WTC11 (cell line): ENCODE measurements at regions not wholly inside any gene's neighbourhood (a gene's known extent, or its start where the extent isn't known, plus 50 kb on each side); places are given as distances from the start of the nearest gene placed in this dataset.

ENCODE experiments used
- ATAC-seq: fragments of 200-7000 bp; cut with Tn5 transposase; 2 replicates; pipeline ENCODE4 v1.10.0; 2021; ENCODE audit warnings: mild to moderate bottlenecking, moderate library complexity
- CTCF ChIA-PET: fragments of 300-600 bp; sonication (Branson Sonifier 250); formaldehyde crosslinking; loops from one replicate; lab custom pipeline; 2021; ENCODE audit warnings: antibody characterized with exemption; lab: Charles Lee
- POLR2A ChIA-PET: fragments of 350-600 bp; sonication (Branson Sonifier 250); formaldehyde crosslinking; loops from one replicate; lab custom pipeline; 2021; ENCODE audit warnings: antibody characterized with exemption; lab: Charles Lee
- DNase-seq: peaks from one replicate; pipeline ENCODE4 v3.0.0; 2021; ENCODE audit warnings: low spot score
- H3K27ac Mint-ChIP-seq: 2 replicates; pipeline ENCODE4 v1.8.0; 2021; ENCODE audit warnings: mixed read lengths
- H3K27me3 Mint-ChIP-seq: 2 replicates; pipeline ENCODE4 v1.8.0; 2021; ENCODE audit warnings: low read depth, mild to moderate bottlenecking, moderate library complexity, mixed read lengths
- H3K36me3 Mint-ChIP-seq: 2 replicates; pipeline ENCODE4 v1.8.0; 2021; ENCODE audit warnings: mixed read lengths
- H3K4me1 Mint-ChIP-seq: 2 replicates; pipeline ENCODE4 v1.8.0; 2022; ENCODE audit warnings: mixed read lengths
- H3K4me3 Mint-ChIP-seq: 2 replicates; pipeline ENCODE4 v1.8.0; 2021; ENCODE audit warnings: mild to moderate bottlenecking, moderate library complexity, mixed read lengths
- H3K9me3 Mint-ChIP-seq: 2 replicates; pipeline ENCODE4 v1.8.0; 2021; ENCODE audit warnings: mixed read lengths
- CREB1 ChIP-seq: sonication (generic); formaldehyde crosslinking; IDR thresholded peaks from 2 replicates; pipeline ENCODE4 v1.8.0; 2023; ENCODE audit warnings: mild to moderate bottlenecking, missing genetic modification reagents
- CREM ChIP-seq: sonication (generic); formaldehyde crosslinking; IDR thresholded peaks from 2 replicates; pipeline ENCODE4 v1.8.1; 2022; ENCODE audit warnings: mild to moderate bottlenecking, missing genetic modification reagents, moderate library complexity
- ELF4 ChIP-seq: sonication (generic); formaldehyde crosslinking; IDR thresholded peaks from 2 replicates; pipeline ENCODE4 v1.8.1; 2022; ENCODE audit warnings: low read depth, mild to moderate bottlenecking, moderate library complexity, missing genetic modification reagents
- EMX1 ChIP-seq: fragments of 250-450 bp; sonication (Bioruptor Pico); IDR thresholded peaks from 2 replicates; pipeline ENCODE4 v1.8.0; 2021; ENCODE audit warnings: mild to moderate bottlenecking
- ETV6 ChIP-seq: sonication (generic); formaldehyde crosslinking; IDR thresholded peaks from 2 replicates; pipeline ENCODE4 v1.8.1; 2022; ENCODE audit warnings: mild to moderate bottlenecking, missing genetic modification reagents
- FOXJ3 ChIP-seq: sonication (generic); formaldehyde crosslinking; IDR thresholded peaks from 2 replicates; pipeline ENCODE4 v1.9.0; 2021; ENCODE audit warnings: missing genetic modification reagents, mild to moderate bottlenecking, borderline replicate concordance
- GTF2I ChIP-seq: fragments of 250-450 bp; sonication (Bioruptor Pico); conservative IDR thresholded peaks from 2 replicates; pipeline ENCODE4 v1.4.0; 2021; ENCODE audit warnings: mild to moderate bottlenecking
- JAZF1 ChIP-seq: fragments of 250-450 bp; sonication (Bioruptor Pico); IDR thresholded peaks from 2 replicates; pipeline ENCODE4 v1.9.0; 2021; ENCODE audit warnings: moderate library complexity, mild to moderate bottlenecking, inconsistent platforms
- JUN ChIP-seq: sonication (generic); formaldehyde crosslinking; IDR thresholded peaks from 2 replicates; pipeline ENCODE4 v1.8.0; 2023; ENCODE audit warnings: mild to moderate bottlenecking, missing genetic modification reagents
- NFYB ChIP-seq: sonication (generic); formaldehyde crosslinking; conservative IDR thresholded peaks from 2 replicates; pipeline ENCODE4 v1.8.0; 2022; ENCODE audit warnings: low read depth, missing genetic modification reagents
- NR2C2 ChIP-seq: sonication (generic); formaldehyde crosslinking; IDR thresholded peaks from 2 replicates; pipeline ENCODE4 v1.8.0; 2022; ENCODE audit warnings: mild to moderate bottlenecking, missing genetic modification reagents
- NR3C1 ChIP-seq: sonication (generic); formaldehyde crosslinking; conservative IDR thresholded peaks from 2 replicates; pipeline ENCODE4 v1.8.1; 2023; ENCODE audit warnings: low read depth, mild to moderate bottlenecking, missing genetic modification reagents
- TEAD1 ChIP-seq: sonication (generic); formaldehyde crosslinking; IDR thresholded peaks from 2 replicates; pipeline ENCODE4 v1.8.0; 2022; ENCODE audit warnings: mild to moderate bottlenecking, missing genetic modification reagents
- ZNF219 ChIP-seq: sonication (generic); formaldehyde crosslinking; IDR thresholded peaks from 2 replicates; pipeline ENCODE4 v1.8.0; 2023; ENCODE audit warnings: missing genetic modification reagents, mild to moderate bottlenecking, borderline replicate concordance
- ZNF423 ChIP-seq: fragments of 250-450 bp; sonication (Bioruptor Pico); IDR thresholded peaks from 2 replicates; pipeline ENCODE4 v2.1.2; 2022; ENCODE audit warnings: mild to moderate bottlenecking, moderate library complexity
- TF ChIP-seq, protein P1 (sequence below): sonication (generic); formaldehyde crosslinking; IDR thresholded peaks from 2 replicates; pipeline ENCODE4 v1.8.0; 2023; ENCODE audit warnings: missing genetic modification reagents, mild to moderate bottlenecking, borderline replicate concordance
- TF ChIP-seq, protein P2 (sequence below): sonication (generic); formaldehyde crosslinking; IDR thresholded peaks from 2 replicates; pipeline ENCODE4 v1.8.1; 2022; ENCODE audit warnings: low read depth, mild to moderate bottlenecking, moderate library complexity, missing genetic modification reagents, borderline replicate concordance
- TF ChIP-seq, protein P3 (sequence below): sonication (generic); formaldehyde crosslinking; IDR thresholded peaks from 2 replicates; pipeline ENCODE4 v1.8.0; 2022; ENCODE audit warnings: mild to moderate bottlenecking, missing genetic modification reagents
- TF ChIP-seq, protein P4 (sequence below): sonication (generic); formaldehyde crosslinking; IDR thresholded peaks from 2 replicates; pipeline ENCODE4 v1.8.0; 2022; ENCODE audit warnings: mild to moderate bottlenecking, missing genetic modification reagents
- TF ChIP-seq, protein P5 (sequence below): sonication (generic); formaldehyde crosslinking; IDR thresholded peaks from 2 replicates; pipeline ENCODE4 v1.8.1; 2023; ENCODE audit warnings: mild to moderate bottlenecking, missing genetic modification reagents, moderate library complexity
- TF ChIP-seq, protein P6 (sequence below): sonication (generic); formaldehyde crosslinking; conservative IDR thresholded peaks from 2 replicates; pipeline ENCODE4 v1.8.1; 2022; ENCODE audit warnings: mild to moderate bottlenecking, missing genetic modification reagents
- TF ChIP-seq, protein P7 (sequence below): sonication (generic); formaldehyde crosslinking; IDR thresholded peaks from 2 replicates; pipeline ENCODE4 v1.8.1; 2023; ENCODE audit warnings: mild to moderate bottlenecking, missing genetic modification reagents

DNA sequence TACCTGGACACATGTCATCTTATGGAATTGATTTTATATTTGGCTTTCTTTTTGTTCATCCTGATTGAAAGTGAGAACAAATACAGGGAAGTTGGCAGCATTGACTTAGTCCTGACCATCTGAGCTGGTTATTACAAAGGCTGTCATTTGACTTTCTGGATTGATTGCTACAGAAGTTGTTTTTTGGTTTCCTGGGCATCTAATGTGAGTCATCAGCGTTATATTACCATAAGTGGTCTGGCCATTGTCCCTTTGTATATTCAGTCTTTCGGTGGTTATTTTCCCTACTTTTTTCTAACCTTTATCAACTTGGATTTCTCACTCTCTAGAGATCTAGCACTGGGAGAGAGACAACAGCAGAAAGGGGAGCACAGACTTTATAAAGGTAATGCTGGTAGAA is 1646.5 kb downstream of the MRPL39 start:
- Mint-ChIP-seq H3K9me3 (peaks cover 22% of the 10 kb centered on the region), H3K4me3 (no peak overlapping the region), H3K27ac (no peak overlapping the region), H3K27me3 (no peaks in the 10 kb centered on the region; the same call in 1 of the 2 replicates), H3K36me3 (peaks cover 14% of the 10 kb centered on the region), H3K4me1 (no peaks in the 10 kb centered on the region)
- CTCF ChIA-PET: no interaction called here
- TF ChIP-seq JAZF1 (no peak), JUN (CRISPR knock-in tag) (no peak), GTF2I (CRISPR knock-in tag) (no peak), NFYB (no peak), TEAD1 (CRISPR knock-in tag) (no peak)
- POLR2A ChIA-PET: no interaction called here
- ATAC-seq: no peak
- no peak for DNase-seq

DNA sequence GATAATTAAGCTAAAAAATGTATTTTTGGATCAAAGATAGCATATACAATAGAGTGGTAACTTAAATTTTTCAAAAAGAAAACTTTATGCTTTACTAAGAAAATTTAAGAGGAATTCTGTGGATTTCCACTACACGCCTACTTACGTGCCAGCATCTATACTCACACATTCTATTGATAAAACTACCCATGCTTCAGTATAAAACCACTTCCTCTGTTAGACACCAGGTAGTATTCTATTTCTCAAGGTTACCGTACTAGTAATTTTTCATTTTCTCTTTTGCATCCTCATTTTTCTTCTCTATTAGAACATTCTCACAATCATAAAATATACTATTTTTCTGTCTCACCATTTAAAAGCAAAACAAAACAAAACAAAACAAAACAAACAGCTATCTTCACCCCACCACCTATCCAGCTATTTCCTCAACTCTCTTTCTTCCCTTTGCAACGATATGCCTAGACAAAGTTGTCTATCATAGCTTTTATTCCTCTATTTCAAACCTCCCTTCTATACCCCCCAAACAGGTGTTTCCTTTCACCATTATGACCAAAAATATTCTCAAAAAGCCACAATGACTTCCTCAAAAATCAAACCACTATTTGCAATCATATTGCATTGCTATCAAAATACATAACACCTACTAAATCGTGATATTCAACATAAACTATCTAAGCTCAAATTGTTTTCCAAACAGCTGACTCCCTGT is 1652.0 kb downstream of the MRPL39 start:
- ChIA-PET POLR2A (no interaction called here), CTCF (no interaction called here)
- H3K36me3 Mint-ChIP-seq: peaks cover 23% of the 10 kb centered on the region
- no peaks in the 10 kb centered on the region; the same call in 1 of the 2 replicates for H3K27me3 Mint-ChIP-seq
- no peaks in the 10 kb centered on the region for H3K4me1 Mint-ChIP-seq
- H3K9me3 Mint-ChIP-seq: peaks cover 43% of the 10 kb centered on the region
- no peak for DNase-seq
- no peak for ATAC-seq
- no peak overlapping the region for H3K27ac Mint-ChIP-seq
- no peak overlapping the region for H3K4me3 Mint-ChIP-seq
- TF ChIP-seq, protein P1, sequence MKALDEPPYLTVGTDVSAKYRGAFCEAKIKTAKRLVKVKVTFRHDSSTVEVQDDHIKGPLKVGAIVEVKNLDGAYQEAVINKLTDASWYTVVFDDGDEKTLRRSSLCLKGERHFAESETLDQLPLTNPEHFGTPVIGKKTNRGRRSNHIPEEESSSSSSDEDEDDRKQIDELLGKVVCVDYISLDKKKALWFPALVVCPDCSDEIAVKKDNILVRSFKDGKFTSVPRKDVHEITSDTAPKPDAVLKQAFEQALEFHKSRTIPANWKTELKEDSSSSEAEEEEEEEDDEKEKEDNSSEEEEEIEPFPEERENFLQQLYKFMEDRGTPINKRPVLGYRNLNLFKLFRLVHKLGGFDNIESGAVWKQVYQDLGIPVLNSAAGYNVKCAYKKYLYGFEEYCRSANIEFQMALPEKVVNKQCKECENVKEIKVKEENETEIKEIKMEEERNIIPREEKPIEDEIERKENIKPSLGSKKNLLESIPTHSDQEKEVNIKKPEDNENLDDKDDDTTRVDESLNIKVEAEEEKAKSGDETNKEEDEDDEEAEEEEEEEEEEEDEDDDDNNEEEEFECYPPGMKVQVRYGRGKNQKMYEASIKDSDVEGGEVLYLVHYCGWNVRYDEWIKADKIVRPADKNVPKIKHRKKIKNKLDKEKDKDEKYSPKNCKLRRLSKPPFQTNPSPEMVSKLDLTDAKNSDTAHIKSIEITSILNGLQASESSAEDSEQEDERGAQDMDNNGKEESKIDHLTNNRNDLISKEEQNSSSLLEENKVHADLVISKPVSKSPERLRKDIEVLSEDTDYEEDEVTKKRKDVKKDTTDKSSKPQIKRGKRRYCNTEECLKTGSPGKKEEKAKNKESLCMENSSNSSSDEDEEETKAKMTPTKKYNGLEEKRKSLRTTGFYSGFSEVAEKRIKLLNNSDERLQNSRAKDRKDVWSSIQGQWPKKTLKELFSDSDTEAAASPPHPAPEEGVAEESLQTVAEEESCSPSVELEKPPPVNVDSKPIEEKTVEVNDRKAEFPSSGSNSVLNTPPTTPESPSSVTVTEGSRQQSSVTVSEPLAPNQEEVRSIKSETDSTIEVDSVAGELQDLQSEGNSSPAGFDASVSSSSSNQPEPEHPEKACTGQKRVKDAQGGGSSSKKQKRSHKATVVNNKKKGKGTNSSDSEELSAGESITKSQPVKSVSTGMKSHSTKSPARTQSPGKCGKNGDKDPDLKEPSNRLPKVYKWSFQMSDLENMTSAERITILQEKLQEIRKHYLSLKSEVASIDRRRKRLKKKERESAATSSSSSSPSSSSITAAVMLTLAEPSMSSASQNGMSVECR (CRISPR knock-in tag): no peak
- TF ChIP-seq, protein P2, sequence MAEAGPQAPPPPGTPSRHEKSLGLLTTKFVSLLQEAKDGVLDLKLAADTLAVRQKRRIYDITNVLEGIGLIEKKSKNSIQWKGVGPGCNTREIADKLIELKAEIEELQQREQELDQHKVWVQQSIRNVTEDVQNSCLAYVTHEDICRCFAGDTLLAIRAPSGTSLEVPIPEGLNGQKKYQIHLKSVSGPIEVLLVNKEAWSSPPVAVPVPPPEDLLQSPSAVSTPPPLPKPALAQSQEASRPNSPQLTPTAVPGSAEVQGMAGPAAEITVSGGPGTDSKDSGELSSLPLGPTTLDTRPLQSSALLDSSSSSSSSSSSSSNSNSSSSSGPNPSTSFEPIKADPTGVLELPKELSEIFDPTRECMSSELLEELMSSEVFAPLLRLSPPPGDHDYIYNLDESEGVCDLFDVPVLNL: no peak
- TF ChIP-seq, protein P3, sequence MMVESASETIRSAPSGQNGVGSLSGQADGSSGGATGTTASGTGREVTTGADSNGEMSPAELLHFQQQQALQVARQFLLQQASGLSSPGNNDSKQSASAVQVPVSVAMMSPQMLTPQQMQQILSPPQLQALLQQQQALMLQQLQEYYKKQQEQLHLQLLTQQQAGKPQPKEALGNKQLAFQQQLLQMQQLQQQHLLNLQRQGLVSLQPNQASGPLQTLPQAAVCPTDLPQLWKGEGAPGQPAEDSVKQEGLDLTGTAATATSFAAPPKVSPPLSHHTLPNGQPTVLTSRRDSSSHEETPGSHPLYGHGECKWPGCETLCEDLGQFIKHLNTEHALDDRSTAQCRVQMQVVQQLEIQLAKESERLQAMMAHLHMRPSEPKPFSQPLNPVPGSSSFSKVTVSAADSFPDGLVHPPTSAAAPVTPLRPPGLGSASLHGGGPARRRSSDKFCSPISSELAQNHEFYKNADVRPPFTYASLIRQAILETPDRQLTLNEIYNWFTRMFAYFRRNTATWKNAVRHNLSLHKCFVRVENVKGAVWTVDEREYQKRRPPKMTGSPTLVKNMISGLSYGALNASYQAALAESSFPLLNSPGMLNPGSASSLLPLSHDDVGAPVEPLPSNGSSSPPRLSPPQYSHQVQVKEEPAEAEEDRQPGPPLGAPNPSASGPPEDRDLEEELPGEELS: no peak
- TF ChIP-seq FOXJ3 (CRISPR knock-in tag) (no peak), ZNF219 (CRISPR knock-in tag) (no peak), ETV6 (CRISPR knock-in tag) (no peak), CREM (CRISPR knock-in tag) (no peak), ZNF423 (CRISPR knock-in tag) (no peak), NR3C1 (CRISPR knock-in tag) (no peak), NR2C2 (no peak), ELF4 (no peak), EMX1 (no peak), CREB1 (no peak)
- TF ChIP-seq, protein P4, sequence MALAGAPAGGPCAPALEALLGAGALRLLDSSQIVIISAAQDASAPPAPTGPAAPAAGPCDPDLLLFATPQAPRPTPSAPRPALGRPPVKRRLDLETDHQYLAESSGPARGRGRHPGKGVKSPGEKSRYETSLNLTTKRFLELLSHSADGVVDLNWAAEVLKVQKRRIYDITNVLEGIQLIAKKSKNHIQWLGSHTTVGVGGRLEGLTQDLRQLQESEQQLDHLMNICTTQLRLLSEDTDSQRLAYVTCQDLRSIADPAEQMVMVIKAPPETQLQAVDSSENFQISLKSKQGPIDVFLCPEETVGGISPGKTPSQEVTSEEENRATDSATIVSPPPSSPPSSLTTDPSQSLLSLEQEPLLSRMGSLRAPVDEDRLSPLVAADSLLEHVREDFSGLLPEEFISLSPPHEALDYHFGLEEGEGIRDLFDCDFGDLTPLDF (CRISPR knock-in tag): no peak
- TF ChIP-seq, protein P5, sequence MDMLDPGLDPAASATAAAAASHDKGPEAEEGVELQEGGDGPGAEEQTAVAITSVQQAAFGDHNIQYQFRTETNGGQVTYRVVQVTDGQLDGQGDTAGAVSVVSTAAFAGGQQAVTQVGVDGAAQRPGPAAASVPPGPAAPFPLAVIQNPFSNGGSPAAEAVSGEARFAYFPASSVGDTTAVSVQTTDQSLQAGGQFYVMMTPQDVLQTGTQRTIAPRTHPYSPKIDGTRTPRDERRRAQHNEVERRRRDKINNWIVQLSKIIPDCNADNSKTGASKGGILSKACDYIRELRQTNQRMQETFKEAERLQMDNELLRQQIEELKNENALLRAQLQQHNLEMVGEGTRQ (CRISPR knock-in tag): no peak
- TF ChIP-seq, protein P6, sequence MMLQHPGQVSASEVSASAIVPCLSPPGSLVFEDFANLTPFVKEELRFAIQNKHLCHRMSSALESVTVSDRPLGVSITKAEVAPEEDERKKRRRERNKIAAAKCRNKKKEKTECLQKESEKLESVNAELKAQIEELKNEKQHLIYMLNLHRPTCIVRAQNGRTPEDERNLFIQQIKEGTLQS (CRISPR knock-in tag): no peak
- TF ChIP-seq, protein P7, sequence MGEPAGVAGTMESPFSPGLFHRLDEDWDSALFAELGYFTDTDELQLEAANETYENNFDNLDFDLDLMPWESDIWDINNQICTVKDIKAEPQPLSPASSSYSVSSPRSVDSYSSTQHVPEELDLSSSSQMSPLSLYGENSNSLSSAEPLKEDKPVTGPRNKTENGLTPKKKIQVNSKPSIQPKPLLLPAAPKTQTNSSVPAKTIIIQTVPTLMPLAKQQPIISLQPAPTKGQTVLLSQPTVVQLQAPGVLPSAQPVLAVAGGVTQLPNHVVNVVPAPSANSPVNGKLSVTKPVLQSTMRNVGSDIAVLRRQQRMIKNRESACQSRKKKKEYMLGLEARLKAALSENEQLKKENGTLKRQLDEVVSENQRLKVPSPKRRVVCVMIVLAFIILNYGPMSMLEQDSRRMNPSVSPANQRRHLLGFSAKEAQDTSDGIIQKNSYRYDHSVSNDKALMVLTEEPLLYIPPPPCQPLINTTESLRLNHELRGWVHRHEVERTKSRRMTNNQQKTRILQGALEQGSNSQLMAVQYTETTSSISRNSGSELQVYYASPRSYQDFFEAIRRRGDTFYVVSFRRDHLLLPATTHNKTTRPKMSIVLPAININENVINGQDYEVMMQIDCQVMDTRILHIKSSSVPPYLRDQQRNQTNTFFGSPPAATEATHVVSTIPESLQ: no peak
